IMR-90 (cell line): ENCODE measurements at regions not wholly inside any gene's neighbourhood (a gene's known extent, or its start where the extent isn't known, plus 50 kb on each side); places are given as distances from the start of the nearest gene placed in this dataset.

Experiments used
- ATAC-seq: fragments of 200-7000 bp; cut with Tn5 transposase; 2 replicates; pipeline ENCODE4 v1.9.1; 2020; ENCODE audit warnings: low read depth, mild to moderate bottlenecking, moderate library complexity
- BruUV-seq: library from RNA; stranded (reverse); fragments of 400-500 nt; replicated peaks from 2 replicates; lab custom pipeline; 2021; lab: Mats Ljungman, UMichigan
- CTCF ChIA-PET: fragments of 300-600 bp; formaldehyde crosslinking; extraction: SDS; loops from one replicate; lab custom pipeline; 2021; ENCODE audit warnings: antibody characterized with exemption; lab: Yijun Ruan, JAX
- POLR2A ChIA-PET: fragments of 300-600 bp; sonication (Branson Sonifier 250); formaldehyde crosslinking; loops from one replicate; lab custom pipeline; 2022; ENCODE audit warnings: antibody characterized with exemption; ENCODE audit not compliant: unreplicated experiment; lab: Charles Lee
- DNase-seq: peaks from one replicate; pipeline ENCODE4 v3.0.0; 2013
- H2AFZ ChIP-seq: replicated peaks from 2 replicates; pipeline ENCODE3; 2013; ENCODE audit warnings: low read length, mild to moderate bottlenecking; ENCODE audit not compliant: poor library complexity
- H2AK5ac ChIP-seq: 2 replicates; pipeline ENCODE4 v1.6.1; 2013; ENCODE audit warnings: low read depth, low read length, inconsistent platforms
- H2AK9ac ChIP-seq: replicated peaks from 2 replicates; pipeline ENCODE3; 2013; ENCODE audit warnings: mild to moderate bottlenecking, low read depth, low read length, moderate library complexity; ENCODE audit not compliant: poor library complexity
- H2BK120ac ChIP-seq: 2 replicates; pipeline ENCODE4 v1.6.1; 2013; ENCODE audit warnings: low read depth, low read length, inconsistent platforms
- H2BK15ac ChIP-seq: 3 replicates; pipeline ENCODE4 v1.6.1; 2013; ENCODE audit warnings: low read depth, low read length, inconsistent platforms
- H2BK20ac ChIP-seq: 2 replicates; pipeline ENCODE4 v1.6.1; 2013; ENCODE audit warnings: low read depth, mild to moderate bottlenecking, inconsistent platforms, low read length, moderate library complexity
- H2BK5ac ChIP-seq: 2 replicates; pipeline ENCODE4 v1.6.1; 2013; ENCODE audit warnings: mild to moderate bottlenecking, low read depth, low read length, inconsistent platforms; ENCODE audit not compliant: poor library complexity, severe bottlenecking
- H3K14ac ChIP-seq: replicated peaks from 2 replicates; pipeline ENCODE4 v1.6.1; 2013; ENCODE audit warnings: low read depth, low read length, inconsistent platforms
- H3K18ac ChIP-seq: 2 replicates; pipeline ENCODE4 v1.6.1; 2013; ENCODE audit warnings: low read depth, low read length, control low read depth
- H3K23ac ChIP-seq: 2 replicates; pipeline ENCODE4 v1.6.1; 2013; ENCODE audit warnings: low read depth, low read length, inconsistent platforms
- H3K27ac ChIP-seq: 2 replicates; pipeline ENCODE4 v1.5.1; 2013; ENCODE audit warnings: mild to moderate bottlenecking, control low read depth, low read length; ENCODE audit not compliant: insufficient read depth
- H3K27me3 ChIP-seq: 2 replicates; pipeline ENCODE4 v1.6.1; 2013; ENCODE audit warnings: low read length; ENCODE audit not compliant: control insufficient read depth, insufficient read depth
- H3K36me3 ChIP-seq: 2 replicates; pipeline ENCODE4 v1.6.1; 2013; ENCODE audit warnings: low read length, mixed read lengths; ENCODE audit not compliant: control insufficient read depth, insufficient read depth
- H3K4ac ChIP-seq: 2 replicates; pipeline ENCODE4 v1.6.1; 2013; ENCODE audit warnings: low read depth, low read length, inconsistent platforms
- H3K4me1 ChIP-seq: 2 replicates; pipeline ENCODE4 v1.6.1; 2013; ENCODE audit warnings: low read length, mixed read lengths; ENCODE audit not compliant: control insufficient read depth, insufficient read depth
- H3K4me2 ChIP-seq: 2 replicates; pipeline ENCODE4 v1.6.1; 2013; ENCODE audit warnings: low read depth, mild to moderate bottlenecking, control low read depth, low read length, moderate library complexity
- H3K4me3 ChIP-seq: 2 replicates; pipeline ENCODE4 v1.5.1; 2013; ENCODE audit warnings: low read depth, mild to moderate bottlenecking, control low read depth, low read length, moderate library complexity; ENCODE audit not compliant: insufficient read depth
- H3K56ac ChIP-seq: 2 replicates; pipeline ENCODE4 v1.6.1; 2013; ENCODE audit warnings: low read length, inconsistent platforms; ENCODE audit not compliant: insufficient read depth; ENCODE audit errors: extremely low read depth
- H3K79me1 ChIP-seq, 2 experiments: 2 replicates each; pipeline ENCODE4 v1.6.1; 2013; ENCODE audit warnings: low read length in 2 of 2, inconsistent platforms in 1 of 2, low read depth in 1 of 2
- H3K9ac ChIP-seq: 2 replicates; pipeline ENCODE4 v1.6.1; 2013; ENCODE audit warnings: low read depth, low read length, control low read depth
- H3K9me1 ChIP-seq: 2 replicates; pipeline ENCODE4 v1.6.1; 2013; ENCODE audit warnings: low read length, inconsistent platforms; ENCODE audit not compliant: insufficient read depth
- H3K9me3 ChIP-seq: 2 replicates; pipeline ENCODE4 v1.6.1; 2013; ENCODE audit warnings: low read length; ENCODE audit not compliant: control insufficient read depth, insufficient read depth
- H4K20me1 ChIP-seq: 2 replicates; pipeline ENCODE4 v1.6.1; 2013; ENCODE audit warnings: low read length, inconsistent platforms; ENCODE audit not compliant: insufficient read depth
- H4K5ac ChIP-seq: 2 replicates; pipeline ENCODE4 v1.6.1; 2013; ENCODE audit warnings: mild to moderate bottlenecking, low read depth, low read length, control low read depth
- H4K8ac ChIP-seq, 2 experiments: 2 replicates each; pipeline ENCODE4 v1.6.1; 2013; ENCODE audit warnings: low read depth in 2 of 2, low read length in 2 of 2, control low read depth in 1 of 2, inconsistent platforms in 1 of 2
- H4K91ac ChIP-seq: 2 replicates; pipeline ENCODE4 v1.6.1; 2013; ENCODE audit warnings: low read depth, low read length, inconsistent platforms; ENCODE audit not compliant: insufficient read depth
- BHLHE40 ChIP-seq: fragments of 150-350 bp; IDR thresholded peaks from 2 replicates; pipeline ENCODE4 v1.6.1; 2016; ENCODE audit warnings: mild to moderate bottlenecking, low read depth, low read length
- CEBPB ChIP-seq: IDR thresholded peaks from 2 replicates; pipeline ENCODE4 v1.6.1; 2012; ENCODE audit warnings: low read depth, low read length, improper control_type of control experiment
- MAFK ChIP-seq: IDR thresholded peaks from 2 replicates; pipeline ENCODE4 v1.6.1; 2012; ENCODE audit warnings: low read depth, low read length, improper control_type of control experiment
- MAZ ChIP-seq: IDR thresholded peaks from 2 replicates; pipeline ENCODE4 v1.6.1; 2012; ENCODE audit warnings: low read depth, mild to moderate bottlenecking, low read length, improper control_type of control experiment, moderate library complexity, borderline replicate concordance
- MXI1 ChIP-seq: IDR thresholded peaks from 2 replicates; pipeline ENCODE4 v1.6.1; 2012; ENCODE audit warnings: low read depth, mild to moderate bottlenecking, low read length, moderate library complexity, borderline replicate concordance
- POLR2A ChIP-seq: IDR thresholded peaks from 2 replicates; pipeline ENCODE4 v1.6.1; 2012; ENCODE audit warnings: mild to moderate bottlenecking, low read depth, low read length
- RCOR1 ChIP-seq: IDR thresholded peaks from 2 replicates; pipeline ENCODE4 v1.6.1; 2012; ENCODE audit warnings: mild to moderate bottlenecking, low read length, improper control_type of control experiment; ENCODE audit not compliant: insufficient replicate concordance
- RFX5 ChIP-seq: IDR thresholded peaks from 2 replicates; pipeline ENCODE4 v1.8.0; 2012; ENCODE audit warnings: low read depth, mild to moderate bottlenecking, low read length, moderate library complexity
- SMC3 ChIP-seq: fragments of 150-350 bp; IDR thresholded peaks from 2 replicates; pipeline ENCODE4 v1.6.1; 2016; ENCODE audit warnings: low read depth, mild to moderate bottlenecking, antibody characterized with exemption, low read length, moderate library complexity
- WGBS, 2 experiments: methylation state at CpG; one replicate each; pipeline versions ENCODE4 v1.1.5 to v1.1.7; 2013; ENCODE audit warnings: missing lambda C conversion rate in 2 of 2; ENCODE audit not compliant: insufficient read length in 1 of 2; ENCODE audit errors: extremely low coverage in 2 of 2; 5-methylcytosine and 5-hydroxymethylcytosine counted together
- dilution Hi-C: fragments of 300-500 bp; cut with HindIII; formaldehyde crosslinking; loops from one replicate; pipeline ENCODE4 v1.14.3; 2018; ENCODE audit warnings: low sequenced_read_pairs; ENCODE audit not compliant: unreplicated experiment
- in situ Hi-C: fragments of 300-500 bp; cut with MboI; formaldehyde crosslinking; loops from 3 replicates; pipeline ENCODE4 v1.14.3; 2019; ENCODE audit warnings: low sequenced_read_pairs, inconsistent platforms, mixed read lengths
- intact Hi-C: fragments of 100-400 bp; cut with micrococcal nuclease; formaldehyde crosslinking; loops from 2 replicates; pipeline ENCODE4 v1.10.0; 2022
- TF ChIP-seq, protein P1 (sequence below): conservative IDR thresholded peaks from 2 replicates; pipeline ENCODE4 v1.5.1; 2012; ENCODE audit warnings: mild to moderate bottlenecking, low read depth, low read length, improper control_type of control experiment
- TF ChIP-seq, protein P2 (sequence below): fragments of 150-350 bp; IDR thresholded peaks from 2 replicates; pipeline ENCODE4 v1.6.1; 2016; ENCODE audit warnings: low read depth, mild to moderate bottlenecking, low read length, moderate library complexity, borderline replicate concordance

DNA sequence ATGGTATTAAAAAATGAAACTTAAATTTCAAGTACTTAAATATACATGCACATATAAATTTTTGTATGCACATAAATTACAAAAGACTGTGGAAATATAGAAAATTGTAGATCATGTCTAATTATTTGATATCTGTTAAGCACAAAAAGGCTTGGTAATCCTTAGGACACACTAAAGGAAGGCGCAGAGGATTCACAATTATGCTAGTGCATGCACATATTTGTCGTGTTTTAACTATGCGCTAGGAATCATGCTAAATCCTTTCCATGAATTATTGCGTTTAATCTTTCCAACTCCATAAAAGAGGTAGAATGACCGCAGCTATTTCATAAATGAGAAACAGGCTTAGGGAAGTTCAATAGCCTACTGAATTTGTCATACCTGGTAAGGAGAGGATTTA, 244.1 kb upstream of the ITGA1 start:
- intact Hi-C loops, result no loop called here

More for the DNA sequence above, 244.1 kb upstream of the ITGA1 start:
- BruUV-seq, result no TSS peak
- Histone ChIP-seq H3K4me1 (no peaks in the 10 kb centered on the region), H2BK15ac (no peak overlapping the region), H2BK5ac (no peak overlapping the region), H3K23ac (no peak overlapping the region), H2AFZ (no peak overlapping the region), H3K9me1 (no peaks in the 10 kb centered on the region), H4K8ac (no peak overlapping the region), H3K4me2 (no peak overlapping the region), H3K36me3 (no peaks in the 10 kb centered on the region), H3K18ac (no peak overlapping the region), H3K4me3 (no peak overlapping the region), H3K9me3 (no peaks in the 10 kb centered on the region), H2BK120ac (no peak overlapping the region), H2AK9ac (no peak overlapping the region), H2AK5ac (no peak overlapping the region), H3K27ac (no peak overlapping the region), H3K79me1 (no peaks in the 10 kb centered on the region), H3K9ac (no peak overlapping the region), H3K56ac (no peak overlapping the region), H3K27me3 (no peaks in the 10 kb centered on the region), H2BK20ac (no peak overlapping the region), H3K4ac (no peak overlapping the region), H4K20me1 (no peaks in the 10 kb centered on the region), H4K91ac (no peak overlapping the region), H3K14ac (no peak overlapping the region), H4K5ac (no peak overlapping the region)
- no CpG with 5 or more reads among the region's 5 CpGs for WGBS, 2 experiments
- TF ChIP-seq RCOR1, result no peak
- TF ChIP-seq, protein P1, sequence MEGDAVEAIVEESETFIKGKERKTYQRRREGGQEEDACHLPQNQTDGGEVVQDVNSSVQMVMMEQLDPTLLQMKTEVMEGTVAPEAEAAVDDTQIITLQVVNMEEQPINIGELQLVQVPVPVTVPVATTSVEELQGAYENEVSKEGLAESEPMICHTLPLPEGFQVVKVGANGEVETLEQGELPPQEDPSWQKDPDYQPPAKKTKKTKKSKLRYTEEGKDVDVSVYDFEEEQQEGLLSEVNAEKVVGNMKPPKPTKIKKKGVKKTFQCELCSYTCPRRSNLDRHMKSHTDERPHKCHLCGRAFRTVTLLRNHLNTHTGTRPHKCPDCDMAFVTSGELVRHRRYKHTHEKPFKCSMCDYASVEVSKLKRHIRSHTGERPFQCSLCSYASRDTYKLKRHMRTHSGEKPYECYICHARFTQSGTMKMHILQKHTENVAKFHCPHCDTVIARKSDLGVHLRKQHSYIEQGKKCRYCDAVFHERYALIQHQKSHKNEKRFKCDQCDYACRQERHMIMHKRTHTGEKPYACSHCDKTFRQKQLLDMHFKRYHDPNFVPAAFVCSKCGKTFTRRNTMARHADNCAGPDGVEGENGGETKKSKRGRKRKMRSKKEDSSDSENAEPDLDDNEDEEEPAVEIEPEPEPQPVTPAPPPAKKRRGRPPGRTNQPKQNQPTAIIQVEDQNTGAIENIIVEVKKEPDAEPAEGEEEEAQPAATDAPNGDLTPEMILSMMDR, result no peak
- TF ChIP-seq, protein P2, sequence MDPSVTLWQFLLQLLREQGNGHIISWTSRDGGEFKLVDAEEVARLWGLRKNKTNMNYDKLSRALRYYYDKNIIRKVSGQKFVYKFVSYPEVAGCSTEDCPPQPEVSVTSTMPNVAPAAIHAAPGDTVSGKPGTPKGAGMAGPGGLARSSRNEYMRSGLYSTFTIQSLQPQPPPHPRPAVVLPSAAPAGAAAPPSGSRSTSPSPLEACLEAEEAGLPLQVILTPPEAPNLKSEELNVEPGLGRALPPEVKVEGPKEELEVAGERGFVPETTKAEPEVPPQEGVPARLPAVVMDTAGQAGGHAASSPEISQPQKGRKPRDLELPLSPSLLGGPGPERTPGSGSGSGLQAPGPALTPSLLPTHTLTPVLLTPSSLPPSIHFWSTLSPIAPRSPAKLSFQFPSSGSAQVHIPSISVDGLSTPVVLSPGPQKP, result no peak
- TF ChIP-seq CEBPB, result no peak
- TF ChIP-seq MXI1, result no peak
- no peak for TF ChIP-seq MAFK
- no peak for TF ChIP-seq BHLHE40
- TF ChIP-seq MAZ, result no peak
- no peak for TF ChIP-seq POLR2A
- TF ChIP-seq RFX5, result no peak
- TF ChIP-seq SMC3, result no peak
- ATAC-seq (no peak), DNase-seq (no peak)
- CTCF ChIA-PET, result no interaction called here
- in situ Hi-C loops (no loop called here), dilution Hi-C loops (no loop called here)
- POLR2A ChIA-PET, result no interaction called here
